PC-3 (cell line): ENCODE measurements at regions not wholly inside any gene's neighbourhood (a gene's known extent, or its start where the extent isn't known, plus 50 kb on each side); places are given as distances from the start of the nearest gene placed in this dataset.

Source experiments
- ATAC-seq: fragments of 200-7000 bp; cut with Tn5 transposase; 2 replicates; pipeline ENCODE4 v1.9.1; 2020; ENCODE audit warnings: mild to moderate bottlenecking, moderate library complexity
- BruUV-seq: library from RNA; stranded (reverse); fragments of 400-500 nt; replicated peaks from 2 replicates; lab custom pipeline; 2021; lab: Mats Ljungman, UMichigan
- CTCF ChIA-PET: fragments of 300-600 bp; sonication (Branson Sonifier 250); formaldehyde crosslinking; loops from one replicate; lab custom pipeline; 2022; ENCODE audit warnings: antibody characterized with exemption; lab: Charles Lee
- POLR2A ChIA-PET: fragments of 300-600 bp; sonication (Branson Sonifier 250); formaldehyde crosslinking; loops from one replicate; lab custom pipeline; 2022; ENCODE audit warnings: antibody characterized with exemption; ENCODE audit not compliant: unreplicated experiment; lab: Charles Lee
- DNase-seq: peaks from one replicate; pipeline ENCODE4 v3.0.0-alpha.2; 2015
- H2AFZ ChIP-seq: fragments of 300-600 bp; sonication (generic); 2 replicates; pipeline ENCODE4 v1.6.0; 2016; ENCODE audit warnings: antibody characterized with exemption, low read length
- H3F3A ChIP-seq: fragments of 300-600 bp; sonication (generic); one replicate; pipeline ENCODE4 v1.6.0; 2017; ENCODE audit warnings: antibody characterized with exemption, low read length, control low read depth, mild to moderate bottlenecking; ENCODE audit not compliant: unreplicated experiment
- H3K27ac ChIP-seq: fragments of 300-600 bp; sonication (generic); 2 replicates; pipeline ENCODE4 v1.5.1; 2016; ENCODE audit warnings: mild to moderate bottlenecking, low read length
- H3K27me3 ChIP-seq: fragments of 300-600 bp; sonication (generic); 2 replicates; pipeline ENCODE4 v1.6.1; 2016; ENCODE audit warnings: low read length, mixed read lengths
- H3K36me3 ChIP-seq: fragments of 300-600 bp; sonication (generic); 2 replicates; pipeline ENCODE4 v1.6.1; 2016; ENCODE audit warnings: low read depth, mixed run types, low read length, mixed read lengths
- H3K4me1 ChIP-seq: fragments of 300-600 bp; sonication (generic); 2 replicates; pipeline ENCODE4 v1.5.1; 2016; ENCODE audit warnings: low read length; ENCODE audit not compliant: insufficient read depth
- H3K4me2 ChIP-seq: fragments of 300-600 bp; sonication (generic); 2 replicates; pipeline ENCODE4 v1.6.0; 2016; ENCODE audit warnings: low read length
- H3K4me3 ChIP-seq: fragments of 300-600 bp; sonication (generic); 2 replicates; pipeline ENCODE4 v1.5.1; 2016; ENCODE audit warnings: mild to moderate bottlenecking, low read length, mixed read lengths
- H3K79me2 ChIP-seq: fragments of 300-600 bp; sonication (generic); 2 replicates; pipeline ENCODE4 v1.6.1; 2017; ENCODE audit warnings: low read length, mixed read lengths
- H3K9ac ChIP-seq: fragments of 300-600 bp; sonication (generic); 2 replicates; pipeline ENCODE4 v1.6.0; 2016; ENCODE audit warnings: mild to moderate bottlenecking, low read length
- H3K9me2 ChIP-seq: fragments of 300-600 bp; sonication (generic); replicated peaks from 2 replicates; pipeline ENCODE4 v1.6.1; 2016; ENCODE audit warnings: mixed run types, low read length, mixed read lengths
- H3K9me3 ChIP-seq: fragments of 300-600 bp; sonication (generic); 2 replicates; pipeline ENCODE4 v1.6.1; 2016; ENCODE audit warnings: low read length, mixed read lengths
- H4K20me1 ChIP-seq: fragments of 300-600 bp; sonication (generic); 2 replicates; pipeline ENCODE4 v1.6.1; 2016; ENCODE audit warnings: low read length, mixed read lengths
- CTCF ChIP-seq: fragments of 300-600 bp; sonication (generic); conservative IDR thresholded peaks from 2 replicates; pipeline ENCODE4 v1.5.1; 2017; ENCODE audit warnings: antibody characterized with exemption, low read depth, mild to moderate bottlenecking, low read length
- EZH2 ChIP-seq: fragments of 300-600 bp; sonication (generic); IDR thresholded peaks from one replicate; pipeline ENCODE4 v1.6.1; 2017; ENCODE audit warnings: antibody characterized with exemption, mild to moderate bottlenecking, low read length; ENCODE audit not compliant: unreplicated experiment
- EZH2phosphoT487 ChIP-seq: fragments of 300-600 bp; sonication (generic); IDR thresholded peaks from 2 replicates; pipeline ENCODE4 v1.6.1; 2018; ENCODE audit warnings: mild to moderate bottlenecking, antibody characterized with exemption, low read length, borderline replicate concordance
- intact Hi-C: fragments of 100-400 bp; cut with micrococcal nuclease; formaldehyde crosslinking; loops from 2 replicates; pipeline ENCODE4 v1.9.0; 2023

GRCh38 chr2:160613466-160614153, 120.0 kb upstream of the RBMS1 start:
- H3K36me3 ChIP-seq: no peaks in the 10 kb centered on the region
- H3K4me3 ChIP-seq: no peak overlapping the region
- POLR2A ChIA-PET: interaction anchor here (0.5 to 0.6 kb wide), 2 partner anchors 11 to 84 kb away, joined by 3 to 5 read pairs; no protein-coding TSS in a partner anchor
- H2AFZ ChIP-seq: no peak overlapping the region
- H3K9me2 ChIP-seq: no peaks in the 10 kb centered on the region
- intact Hi-C loops: loop anchor here (1.0 to 10.0 kb wide), 3 partner anchors 53 to 259 kb away; no protein-coding TSS in a partner anchor
- H3K27me3 ChIP-seq: no peaks in the 10 kb centered on the region
- no TSS peak for BruUV-seq
- ATAC-seq: peak; percentile 93
- peak overlapping the region; percentile 52 for H3K4me2 ChIP-seq
- no peak overlapping the region for H3K9ac ChIP-seq
- no peaks in the 10 kb centered on the region for H3F3A ChIP-seq
- H3K27ac ChIP-seq: peak overlapping the region; percentile 61
- no peaks in the 10 kb centered on the region for H4K20me1 ChIP-seq
- no peak for TF ChIP-seq CTCF
- TF ChIP-seq EZH2phosphoT487: no peak
- no peak for TF ChIP-seq EZH2
- no peaks in the 10 kb centered on the region for H3K79me2 ChIP-seq
- no peaks in the 10 kb centered on the region; the same call in 1 of the 2 replicates for H3K9me3 ChIP-seq
- DNase-seq: peak; percentile 96
- H3K4me1 ChIP-seq: peaks cover 20% of the 10 kb centered on the region
- CTCF ChIA-PET: no interaction called here

GRCh38 chr2:160614391-160614790, 120.8 kb upstream of the RBMS1 start:
- no peak for TF ChIP-seq EZH2
- TF ChIP-seq EZH2phosphoT487: no peak
- TF ChIP-seq CTCF: no peak
- Histone ChIP-seq H3K4me1 (peaks cover 20% of the 10 kb centered on the region), H3K27me3 (no peaks in the 10 kb centered on the region), H3K79me2 (no peaks in the 10 kb centered on the region), H3K4me3 (no peak overlapping the region), H3K9me3 (no peaks in the 10 kb centered on the region; the same call in 1 of the 2 replicates), H2AFZ (no peak overlapping the region), H3K9ac (no peak overlapping the region), H3K36me3 (no peaks in the 10 kb centered on the region), H4K20me1 (no peaks in the 10 kb centered on the region), H3K4me2 (peak overlapping the region; percentile 52; the same call in 1 of the 2 replicates), H3K27ac (peak overlapping the region; percentile 61; the same call in 1 of the 2 replicates), H3F3A (no peaks in the 10 kb centered on the region), H3K9me2 (no peaks in the 10 kb centered on the region)
- intact Hi-C loops: loop anchor here (10.0 kb wide), 1 partner anchor 260 kb away; no protein-coding TSS in a partner anchor
- no peak for ATAC-seq
- CTCF ChIA-PET: interaction anchor here (0.6 kb wide), 1 partner anchor 305 kb away, joined by 3 read pairs; no protein-coding TSS in a partner anchor
- peak; percentile 14 for DNase-seq
- BruUV-seq: no TSS peak
- POLR2A ChIA-PET: no interaction called here

- Histone ChIP-seq H3K79me2 (no peaks in the 10 kb centered on the region), H4K20me1 (no peaks in the 10 kb centered on the region), H3K4me2 (no peak overlapping the region), H3K27me3 (no peaks in the 10 kb centered on the region), H3K4me3 (no peak overlapping the region), H3K4me1 (peaks cover 20% of the 10 kb centered on the region), H2AFZ (no peak overlapping the region), H3K9ac (no peak overlapping the region), H3K27ac (no peak overlapping the region), H3K36me3 (no peaks in the 10 kb centered on the region), H3K9me3 (no peaks in the 10 kb centered on the region; the same call in 1 of the 2 replicates), H3F3A (no peaks in the 10 kb centered on the region), H3K9me2 (no peaks in the 10 kb centered on the region)
- TF ChIP-seq CTCF (no peak), EZH2 (no peak), EZH2phosphoT487 (no peak)
- DNase-seq (no peak), ATAC-seq (no peak)
- BruUV-seq: no TSS peak
- ChIA-PET CTCF (no interaction called here), POLR2A (no interaction called here)
- intact Hi-C loops: loop anchor here (10.0 kb wide), 1 partner anchor 261 kb away; no protein-coding TSS in a partner anchor
Measured at GRCh38 chr2:160615706-160616105, 122.1 kb upstream of the RBMS1 start.
